NB4 (cell line): ENCODE measurements at regions not wholly inside any gene's neighbourhood (a gene's known extent, or its start where the extent isn't known, plus 50 kb on each side); places are given as distances from the start of the nearest gene placed in this dataset.

Experiments
- CTCF ChIP-seq: IDR thresholded peaks from one replicate; pipeline ENCODE4 v1.5.1; 2012; ENCODE audit warnings: low read depth, low read length
- MYC ChIP-seq: IDR thresholded peaks from 2 replicates; pipeline ENCODE4 v1.6.1; 2011; ENCODE audit warnings: low read depth, low read length
- POLR2A ChIP-seq: IDR thresholded peaks from 2 replicates; pipeline ENCODE4 v1.6.1; 2011; ENCODE audit warnings: mild to moderate bottlenecking; ENCODE audit not compliant: insufficient read length; ENCODE audit errors: extremely low read depth
- TF ChIP-seq, protein P1 (sequence below): IDR thresholded peaks from 2 replicates; pipeline ENCODE4 v1.6.1; 2011; ENCODE audit warnings: low read depth, low read length

GRCh38 chr2:82143343-82143742 lies 1838.8 kb upstream of the LRRTM1 start:
- TF ChIP-seq CTCF (no peak), MYC (no peak), POLR2A (no peak)
- TF ChIP-seq, protein P1, sequence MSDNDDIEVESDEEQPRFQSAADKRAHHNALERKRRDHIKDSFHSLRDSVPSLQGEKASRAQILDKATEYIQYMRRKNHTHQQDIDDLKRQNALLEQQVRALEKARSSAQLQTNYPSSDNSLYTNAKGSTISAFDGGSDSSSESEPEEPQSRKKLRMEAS = no peak
